Adrenal gland (tissue), 5 donors: ENCODE measurements at regions not wholly inside any gene's neighbourhood (a gene's known extent, or its start where the extent isn't known, plus 50 kb on each side); places are given as distances from the start of the nearest gene placed in this dataset.

ENCODE experiments used
- POLR2A ChIP-seq, 2 donors: fragments of 450-650 bp; IDR thresholded peaks; one replicate each; pipeline ENCODE4 v1.6.1; 2017; ENCODE audit warnings: antibody characterized with exemption in 2 of 2, mild to moderate bottlenecking in 2 of 2, moderate library complexity in 1 of 2
- TF ChIP-seq, protein P1 (sequence below), 6 experiments: fragments of 450-650 bp in 4 of 6; fragments of 200-600 bp in 2 of 6; sonication (generic) in 1 of 6; IDR thresholded peaks; 1 replicate in 5 of 6; 2 replicates in 1 of 6; pipeline versions ENCODE4 v1.5.1 to v1.8.0; 2016 to 2021; ENCODE audit warnings: antibody characterized with exemption in 6 of 6, mild to moderate bottlenecking in 2 of 6, moderate library complexity in 1 of 6
- donor health status: DM: no; HTN: no; CAD: no.

GRCh38 chr11:11044137-11044855 is 186.4 kb upstream of the ZBED5 start:
- TF ChIP-seq, protein P1, sequence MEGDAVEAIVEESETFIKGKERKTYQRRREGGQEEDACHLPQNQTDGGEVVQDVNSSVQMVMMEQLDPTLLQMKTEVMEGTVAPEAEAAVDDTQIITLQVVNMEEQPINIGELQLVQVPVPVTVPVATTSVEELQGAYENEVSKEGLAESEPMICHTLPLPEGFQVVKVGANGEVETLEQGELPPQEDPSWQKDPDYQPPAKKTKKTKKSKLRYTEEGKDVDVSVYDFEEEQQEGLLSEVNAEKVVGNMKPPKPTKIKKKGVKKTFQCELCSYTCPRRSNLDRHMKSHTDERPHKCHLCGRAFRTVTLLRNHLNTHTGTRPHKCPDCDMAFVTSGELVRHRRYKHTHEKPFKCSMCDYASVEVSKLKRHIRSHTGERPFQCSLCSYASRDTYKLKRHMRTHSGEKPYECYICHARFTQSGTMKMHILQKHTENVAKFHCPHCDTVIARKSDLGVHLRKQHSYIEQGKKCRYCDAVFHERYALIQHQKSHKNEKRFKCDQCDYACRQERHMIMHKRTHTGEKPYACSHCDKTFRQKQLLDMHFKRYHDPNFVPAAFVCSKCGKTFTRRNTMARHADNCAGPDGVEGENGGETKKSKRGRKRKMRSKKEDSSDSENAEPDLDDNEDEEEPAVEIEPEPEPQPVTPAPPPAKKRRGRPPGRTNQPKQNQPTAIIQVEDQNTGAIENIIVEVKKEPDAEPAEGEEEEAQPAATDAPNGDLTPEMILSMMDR (IDR thresholded peaks at IDR 0.05), result no peak
- TF ChIP-seq POLR2A (IDR thresholded peaks at IDR 0.05), result no peak
